Esophagus muscularis mucosa (tissue), 3 donors: ENCODE measurements at regions not wholly inside any gene's neighbourhood (a gene's known extent, or its start where the extent isn't known, plus 50 kb on each side); places are given as distances from the start of the nearest gene placed in this dataset.

Experiments
- POLR2A ChIP-seq: fragments of 450-650 bp; IDR thresholded peaks from one replicate; pipeline ENCODE4 v1.6.1; 2017; ENCODE audit warnings: antibody characterized with exemption, moderate library complexity, mild to moderate bottlenecking, low read depth
- TF ChIP-seq, protein P1 (sequence below), 3 experiments: fragments of 200-600 bp in 2 of 3; fragments of 450-650 bp in 1 of 3; sonication (generic) in 2 of 3; IDR thresholded peaks; one replicate each; pipeline ENCODE4 v1.5.1; 2017 to 2019; ENCODE audit warnings: antibody characterized with exemption in 3 of 3, mild to moderate bottlenecking in 2 of 3, moderate library complexity in 1 of 3

DNA sequence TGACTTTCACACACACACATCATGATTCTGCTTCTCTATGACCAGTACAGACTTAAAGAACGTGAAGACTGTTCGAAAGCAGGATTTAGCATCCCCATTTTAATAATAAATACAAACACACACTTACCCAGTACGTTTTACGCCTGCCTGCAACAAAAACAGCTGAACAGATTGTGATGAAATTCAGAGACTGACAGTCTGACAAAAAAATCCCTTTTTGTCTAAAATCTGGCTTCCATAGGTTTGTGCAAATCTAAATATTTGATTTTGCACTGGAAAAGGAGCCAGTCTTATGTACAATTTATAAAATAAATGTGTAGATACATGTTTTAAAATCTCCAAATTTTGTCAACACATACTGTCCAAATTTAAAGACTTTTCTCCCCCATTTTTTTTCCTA lies 630.7 kb downstream of the ZEB2 start:
- TF ChIP-seq, protein P1, sequence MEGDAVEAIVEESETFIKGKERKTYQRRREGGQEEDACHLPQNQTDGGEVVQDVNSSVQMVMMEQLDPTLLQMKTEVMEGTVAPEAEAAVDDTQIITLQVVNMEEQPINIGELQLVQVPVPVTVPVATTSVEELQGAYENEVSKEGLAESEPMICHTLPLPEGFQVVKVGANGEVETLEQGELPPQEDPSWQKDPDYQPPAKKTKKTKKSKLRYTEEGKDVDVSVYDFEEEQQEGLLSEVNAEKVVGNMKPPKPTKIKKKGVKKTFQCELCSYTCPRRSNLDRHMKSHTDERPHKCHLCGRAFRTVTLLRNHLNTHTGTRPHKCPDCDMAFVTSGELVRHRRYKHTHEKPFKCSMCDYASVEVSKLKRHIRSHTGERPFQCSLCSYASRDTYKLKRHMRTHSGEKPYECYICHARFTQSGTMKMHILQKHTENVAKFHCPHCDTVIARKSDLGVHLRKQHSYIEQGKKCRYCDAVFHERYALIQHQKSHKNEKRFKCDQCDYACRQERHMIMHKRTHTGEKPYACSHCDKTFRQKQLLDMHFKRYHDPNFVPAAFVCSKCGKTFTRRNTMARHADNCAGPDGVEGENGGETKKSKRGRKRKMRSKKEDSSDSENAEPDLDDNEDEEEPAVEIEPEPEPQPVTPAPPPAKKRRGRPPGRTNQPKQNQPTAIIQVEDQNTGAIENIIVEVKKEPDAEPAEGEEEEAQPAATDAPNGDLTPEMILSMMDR (IDR thresholded peaks at IDR 0.05), result no peak
- no peak for TF ChIP-seq POLR2A
